GM21786 (cell line): ENCODE measurements at regions not wholly inside any gene's neighbourhood (a gene's known extent, or its start where the extent isn't known, plus 50 kb on each side); places are given as distances from the start of the nearest gene placed in this dataset.

Source experiments
- ATAC-seq: cut with Tn5 transposase; IDR thresholded peaks from one replicate; pipeline ENCODE4 v1.9.1; 2021; ENCODE audit not compliant: unreplicated experiment

DNA sequence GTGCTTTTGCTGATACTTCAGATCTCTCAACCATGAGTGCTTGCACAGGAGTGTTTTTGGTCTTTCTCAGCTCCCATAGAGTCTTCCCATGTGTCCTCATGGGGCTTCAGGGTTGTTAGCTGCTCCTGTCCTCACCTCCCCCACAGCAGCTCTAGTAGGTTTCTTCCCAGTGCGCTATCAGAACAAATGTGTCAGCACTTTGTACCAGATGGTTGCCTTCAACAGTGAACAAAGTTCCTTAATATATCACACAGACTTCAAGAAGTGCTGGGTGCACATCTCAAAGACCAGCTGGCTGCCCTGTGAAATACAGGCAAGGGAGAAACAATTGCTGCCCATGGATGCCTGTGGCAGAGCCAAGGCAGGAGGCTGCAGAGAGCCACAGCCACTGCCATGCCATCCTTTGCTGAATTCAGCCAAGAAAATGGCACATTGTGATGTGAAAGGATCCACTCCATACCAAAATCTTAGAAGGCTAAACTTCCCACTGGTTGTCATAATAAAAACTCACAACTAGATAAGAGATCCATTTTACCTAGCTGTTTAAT is 471.3 kb downstream of the C6orf118 start:
- ATAC-seq = no peak

DNA sequence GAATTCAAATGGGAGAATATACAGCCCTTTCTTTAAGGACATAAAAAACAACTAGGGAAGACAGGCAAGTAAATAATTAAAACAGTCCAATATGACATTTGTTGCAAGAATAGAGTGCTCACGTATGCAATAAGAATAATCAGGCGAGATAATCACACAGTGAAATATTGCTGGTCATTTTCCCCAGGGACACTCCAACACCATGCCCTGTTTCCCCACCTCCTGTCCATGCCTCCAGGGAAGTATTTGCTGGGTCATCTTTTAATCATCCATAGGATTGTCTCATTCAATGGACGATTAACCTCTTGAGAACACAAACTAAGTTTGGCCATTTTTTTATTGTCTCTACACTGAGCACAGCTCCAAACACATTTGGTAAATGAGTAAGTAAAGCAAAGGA is 472.9 kb downstream of the C6orf118 start:
- ATAC-seq = no peak

DNA sequence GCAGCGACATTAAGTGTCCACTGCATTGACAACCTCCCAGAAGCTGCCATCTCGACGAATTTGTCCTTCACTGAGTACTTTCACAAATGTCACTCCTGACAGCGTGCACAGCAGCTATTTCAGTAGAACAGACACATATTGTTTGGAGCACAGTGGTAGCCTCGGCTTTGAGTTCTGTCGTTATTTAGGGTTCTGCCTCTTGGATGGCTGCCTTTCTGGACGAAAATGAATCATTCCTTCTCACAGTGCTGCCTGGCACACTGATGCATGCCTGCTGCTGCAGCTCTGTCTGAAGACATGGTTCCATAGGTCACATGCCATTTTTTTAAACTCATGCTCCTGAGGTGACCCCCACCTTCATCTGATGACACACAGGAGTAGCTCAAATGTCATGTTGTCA is 477.0 kb downstream of the C6orf118 start:
- ATAC-seq = no peak

DNA sequence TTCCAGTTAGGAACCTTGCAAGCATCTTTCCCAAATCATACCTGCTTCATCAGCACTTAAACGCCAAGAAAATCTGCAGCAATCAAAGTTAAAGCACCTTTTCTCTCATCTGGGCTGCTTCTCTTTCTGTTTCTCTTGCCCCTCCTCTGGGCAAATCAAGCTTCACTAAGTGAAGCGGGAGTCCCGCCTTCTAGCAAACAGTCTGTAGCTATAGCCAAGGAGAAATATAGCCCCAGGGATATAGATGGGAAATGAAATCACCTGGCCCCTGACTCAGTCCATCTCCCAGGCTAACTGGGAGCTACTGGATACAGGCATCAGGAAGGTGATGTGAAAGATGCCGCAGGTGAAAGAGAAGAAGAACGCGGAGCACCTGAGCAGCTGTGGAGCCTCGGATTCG is 481.9 kb downstream of the C6orf118 start:
- no peak for ATAC-seq

- ATAC-seq = no peak
Observed at GRCh38 chr6:164826831-164827468, 482.5 kb downstream of the C6orf118 start.

DNA sequence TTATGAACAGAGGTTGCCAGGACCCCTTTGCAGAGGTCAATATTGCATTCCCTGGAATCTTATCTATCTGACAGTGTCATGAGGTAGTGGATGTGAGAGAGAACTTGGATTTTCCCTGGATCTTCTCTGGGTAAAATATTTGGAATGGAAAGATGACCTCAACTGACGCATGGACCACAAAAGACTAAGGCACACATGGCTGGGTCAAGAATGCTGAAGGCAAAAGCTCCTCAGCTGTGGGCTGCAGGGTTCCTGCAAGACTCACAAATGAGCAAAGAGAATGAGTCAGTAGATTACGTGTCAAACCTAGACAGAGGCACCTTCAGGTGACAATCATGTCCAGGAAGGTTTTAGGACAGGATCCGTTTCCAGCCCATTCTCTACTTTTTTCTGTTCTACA is 484.0 kb downstream of the C6orf118 start:
- ATAC-seq = no peak

- no peak for ATAC-seq
Observed at GRCh38 chr6:164817662-164818061, 491.7 kb downstream of the C6orf118 start.

- ATAC-seq = no peak
Observed at GRCh38 chr6:164812706-164813105, 496.7 kb downstream of the C6orf118 start.

DNA sequence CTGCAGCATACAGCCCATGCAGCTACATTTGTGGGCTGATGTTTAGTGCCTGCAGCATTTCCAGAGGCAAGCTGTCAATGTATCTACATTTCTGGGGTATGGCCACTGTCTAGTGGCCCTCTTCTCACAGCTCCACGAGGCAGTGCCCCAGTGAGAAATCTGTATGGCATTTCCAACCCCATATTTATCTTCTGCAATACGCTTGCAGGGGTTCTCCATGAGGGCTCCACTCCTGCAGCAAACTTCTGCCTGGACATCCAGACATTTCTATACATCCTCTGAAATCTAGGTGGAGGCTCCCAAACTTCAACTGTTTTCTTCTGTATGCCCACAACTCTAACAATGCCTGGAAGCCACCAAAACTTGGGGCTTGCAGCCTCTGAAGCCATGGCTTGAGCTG is 502.3 kb downstream of the C6orf118 start:
- no peak for ATAC-seq

GRCh38 chr6:164795056-164795815 is 514.2 kb downstream of the C6orf118 start:
- no peak for ATAC-seq

GRCh38 chr6:164792666-164793065 is 516.7 kb downstream of the C6orf118 start:
- ATAC-seq = no peak

DNA sequence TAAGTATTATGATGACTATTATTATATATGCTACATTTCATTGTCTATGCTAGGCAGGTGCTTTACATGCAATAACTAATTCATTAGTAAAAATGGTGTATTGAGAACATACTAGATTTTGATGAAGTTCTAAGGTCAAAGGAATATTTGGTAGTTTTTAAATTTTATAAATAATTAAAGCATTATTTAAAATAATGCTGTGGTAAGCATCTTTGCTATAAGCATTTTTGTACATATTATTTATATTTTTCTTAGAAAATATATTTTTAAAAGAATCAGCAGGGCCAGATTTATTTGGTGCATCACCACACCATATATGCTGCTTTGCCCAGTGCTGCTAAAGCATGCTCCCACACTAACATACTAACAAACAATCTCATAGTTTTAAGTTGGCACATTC is 517.9 kb downstream of the C6orf118 start:
- no peak for ATAC-seq

DNA sequence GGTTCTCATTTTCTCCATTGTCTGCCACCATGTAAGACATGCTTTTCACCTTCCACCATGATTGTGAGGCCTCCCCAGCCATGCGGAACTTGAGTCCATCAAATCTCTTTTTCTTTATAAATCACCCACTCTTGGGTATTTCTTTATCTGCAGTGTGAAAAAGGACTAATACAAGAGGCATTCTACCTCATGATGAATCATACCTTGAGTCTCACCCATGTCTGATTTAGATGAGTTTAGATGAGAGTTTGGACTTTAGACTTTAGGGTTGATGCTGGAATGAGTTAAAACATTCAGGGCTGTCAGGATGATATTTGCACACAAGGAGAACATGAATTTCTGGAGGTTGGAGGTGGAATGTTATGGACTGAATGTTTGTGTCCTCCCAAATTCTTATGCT is 545.6 kb downstream of the C6orf118 start:
- ATAC-seq = no peak

GRCh38 chr6:164757451-164757850 is 552.0 kb downstream of the C6orf118 start:
- ATAC-seq = no peak

- no peak for ATAC-seq
Observed at GRCh38 chr6:164756723-164757122, 552.7 kb downstream of the C6orf118 start.

DNA sequence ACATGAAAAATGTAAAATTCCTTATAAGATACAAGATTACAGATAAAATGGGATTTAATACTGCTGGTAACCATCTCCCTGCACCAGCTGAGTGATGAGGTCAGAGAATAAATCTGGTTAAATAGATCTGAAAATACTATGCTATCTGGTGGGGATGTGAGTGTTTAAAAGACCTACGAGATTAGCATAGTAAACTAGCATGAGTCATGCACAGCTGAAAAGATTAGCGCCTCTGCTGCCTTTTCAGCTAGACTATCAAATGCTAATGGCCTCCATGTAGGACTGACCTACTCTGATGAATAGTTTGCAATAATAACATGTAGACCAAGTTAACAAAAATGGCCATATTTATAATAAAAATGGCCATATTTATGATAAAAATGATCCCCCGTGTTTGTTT is 553.3 kb downstream of the C6orf118 start:
- no peak for ATAC-seq

DNA sequence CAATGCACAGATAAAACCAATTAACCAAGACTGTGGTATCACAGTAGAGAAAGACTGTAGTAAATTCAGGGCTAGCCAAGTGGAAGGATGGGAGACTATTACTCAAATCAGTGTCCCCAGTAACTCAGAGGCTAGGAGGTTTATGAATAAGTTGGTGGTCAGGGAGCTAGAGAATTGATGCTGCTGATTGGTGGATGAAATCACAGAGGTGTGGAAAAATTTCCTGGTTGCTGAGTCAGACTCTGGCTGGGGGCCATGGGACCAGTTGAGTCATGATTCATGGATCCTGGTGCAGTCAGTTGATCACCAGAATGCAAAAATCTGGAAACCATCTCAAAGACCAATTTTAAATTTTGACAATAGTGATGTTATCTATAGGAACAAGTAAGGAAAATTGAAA is 555.9 kb downstream of the C6orf118 start:
- no peak for ATAC-seq

- ATAC-seq = no peak
Observed at GRCh38 chr6:164751395-164751794, 558.0 kb downstream of the C6orf118 start.

GRCh38 chr6:164750128-164750527 is 559.3 kb downstream of the C6orf118 start:
- no peak for ATAC-seq

DNA sequence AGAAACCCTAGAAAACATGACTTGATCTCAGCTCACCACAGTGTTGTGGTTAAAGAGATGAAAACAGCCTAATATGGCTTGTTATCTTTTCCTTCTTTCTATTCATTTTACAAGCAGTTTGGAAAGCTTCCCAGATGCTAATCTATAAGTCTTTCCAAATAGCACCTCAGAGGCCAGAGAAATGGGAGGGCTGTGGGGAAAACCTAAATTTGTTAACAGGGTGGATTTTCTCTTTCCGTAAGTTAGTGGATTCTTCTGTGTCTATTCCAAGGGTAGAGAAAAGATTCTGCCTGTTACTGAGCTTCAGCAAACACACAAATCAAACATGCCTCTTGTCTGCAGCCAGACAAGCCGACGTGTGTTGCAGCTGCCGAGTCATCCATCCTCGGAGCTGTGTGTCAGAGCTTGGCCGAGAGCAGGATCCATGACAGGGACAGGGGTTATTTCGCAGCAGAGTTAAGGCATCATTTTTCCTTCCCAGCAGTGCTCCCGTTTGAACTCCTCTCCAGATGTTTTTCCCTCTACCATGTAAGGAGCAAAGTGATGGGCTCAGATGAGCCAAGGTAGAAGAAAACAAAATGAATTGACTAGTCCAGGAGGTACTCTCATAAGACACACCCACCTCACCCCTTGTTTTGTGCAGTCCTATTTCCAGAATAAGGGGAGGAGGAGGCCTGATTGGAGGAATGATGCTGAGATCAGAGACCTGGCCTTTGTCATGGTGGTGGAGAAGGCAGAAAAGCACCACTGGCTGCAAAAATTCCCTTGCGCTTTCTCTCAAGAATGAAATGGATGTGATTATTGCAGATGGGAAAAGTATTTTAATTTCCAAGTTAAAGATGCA is 560.0 kb downstream of the C6orf118 start:
- no peak for ATAC-seq

DNA sequence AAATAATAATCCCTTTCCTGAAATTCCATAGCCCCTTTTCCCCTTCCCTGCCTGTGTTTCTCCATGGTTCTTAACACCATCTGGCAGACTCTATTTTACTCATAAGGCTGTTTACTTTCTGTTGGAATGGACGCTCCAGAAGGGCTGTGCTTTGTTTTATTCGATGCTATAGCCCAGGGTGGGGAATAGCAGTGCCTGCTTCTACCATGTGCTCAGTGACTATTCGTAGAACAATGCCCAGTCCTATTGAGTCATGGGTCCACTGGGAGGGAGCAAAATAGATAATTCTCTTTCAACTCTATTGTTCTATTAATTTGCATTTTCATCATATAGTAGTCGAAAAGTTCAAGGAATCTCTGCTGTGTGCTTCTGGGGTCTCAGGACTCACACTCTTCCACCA is 565.1 kb downstream of the C6orf118 start:
- no peak for ATAC-seq
